22Rv1 (cell line): ENCODE measurements at regions not wholly inside any gene's neighbourhood (a gene's known extent, or its start where the extent isn't known, plus 50 kb on each side); places are given as distances from the start of the nearest gene placed in this dataset.

Experiments
- H3K27ac ChIP-seq: fragments of 450-650 bp; 2 replicates; pipeline ENCODE4 v1.5.1; 2017
- ZFX ChIP-seq: fragments of 450-650 bp; IDR thresholded peaks from 2 replicates; pipeline ENCODE4 v1.6.1; 2017; ENCODE audit warnings: antibody characterized with exemption, borderline replicate concordance
- TF ChIP-seq, protein P1 (sequence below): fragments of 450-650 bp; IDR thresholded peaks from 2 replicates; pipeline ENCODE4 v1.5.1; 2017; ENCODE audit warnings: mild to moderate bottlenecking

DNA sequence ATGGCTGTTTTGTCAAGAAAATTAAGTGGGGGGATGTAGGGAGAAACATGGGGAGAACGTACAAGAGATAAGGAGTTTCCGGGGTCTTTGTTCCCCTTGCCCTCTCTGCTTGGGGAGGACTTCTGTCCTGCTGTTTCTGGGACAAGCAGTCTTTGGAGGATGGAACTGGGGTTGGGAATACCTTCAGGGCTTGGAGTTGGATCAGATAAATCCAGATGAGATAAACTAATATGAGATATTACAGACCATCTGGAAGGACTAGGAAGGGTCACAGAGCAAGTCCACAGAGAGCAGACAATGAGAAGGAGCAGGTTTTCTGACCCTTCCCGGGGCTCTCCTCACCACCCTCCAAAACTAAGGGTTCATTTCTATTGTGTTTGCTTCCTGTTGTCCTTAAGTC is 237.5 kb downstream of the TSHZ3 start:
- H3K27ac ChIP-seq: no peak overlapping the region
- TF ChIP-seq ZFX: no peak
- TF ChIP-seq, protein P1, sequence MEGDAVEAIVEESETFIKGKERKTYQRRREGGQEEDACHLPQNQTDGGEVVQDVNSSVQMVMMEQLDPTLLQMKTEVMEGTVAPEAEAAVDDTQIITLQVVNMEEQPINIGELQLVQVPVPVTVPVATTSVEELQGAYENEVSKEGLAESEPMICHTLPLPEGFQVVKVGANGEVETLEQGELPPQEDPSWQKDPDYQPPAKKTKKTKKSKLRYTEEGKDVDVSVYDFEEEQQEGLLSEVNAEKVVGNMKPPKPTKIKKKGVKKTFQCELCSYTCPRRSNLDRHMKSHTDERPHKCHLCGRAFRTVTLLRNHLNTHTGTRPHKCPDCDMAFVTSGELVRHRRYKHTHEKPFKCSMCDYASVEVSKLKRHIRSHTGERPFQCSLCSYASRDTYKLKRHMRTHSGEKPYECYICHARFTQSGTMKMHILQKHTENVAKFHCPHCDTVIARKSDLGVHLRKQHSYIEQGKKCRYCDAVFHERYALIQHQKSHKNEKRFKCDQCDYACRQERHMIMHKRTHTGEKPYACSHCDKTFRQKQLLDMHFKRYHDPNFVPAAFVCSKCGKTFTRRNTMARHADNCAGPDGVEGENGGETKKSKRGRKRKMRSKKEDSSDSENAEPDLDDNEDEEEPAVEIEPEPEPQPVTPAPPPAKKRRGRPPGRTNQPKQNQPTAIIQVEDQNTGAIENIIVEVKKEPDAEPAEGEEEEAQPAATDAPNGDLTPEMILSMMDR: no peak

- H3K27ac ChIP-seq: no peak overlapping the region
- TF ChIP-seq ZFX: no peak
- TF ChIP-seq, protein P1: no peak
Measured at GRCh38 chr19:31110336-31110735, 238.9 kb downstream of the TSHZ3 start.

DNA sequence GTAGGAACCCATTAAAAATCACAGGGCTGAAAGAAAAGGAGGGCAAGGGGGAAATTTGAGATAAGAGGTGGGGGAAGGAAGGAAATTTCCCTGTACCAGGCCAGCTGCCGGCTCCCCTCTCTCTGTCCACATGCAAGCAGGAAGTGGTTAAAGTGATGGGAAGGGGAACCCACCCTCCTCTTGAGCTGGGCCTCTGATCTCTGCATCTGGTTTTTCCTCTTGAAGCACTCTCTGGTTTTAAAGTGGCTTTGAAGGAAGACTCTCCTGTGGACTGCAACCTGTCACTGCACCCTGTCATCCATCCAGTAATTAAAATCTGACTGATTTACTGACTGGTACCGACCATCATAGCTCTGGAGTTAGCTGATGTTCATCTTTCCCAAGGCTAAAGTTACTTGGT is 239.6 kb downstream of the TSHZ3 start:
- H3K27ac ChIP-seq: no peak overlapping the region
- TF ChIP-seq ZFX: no peak
- TF ChIP-seq, protein P1: no peak

DNA sequence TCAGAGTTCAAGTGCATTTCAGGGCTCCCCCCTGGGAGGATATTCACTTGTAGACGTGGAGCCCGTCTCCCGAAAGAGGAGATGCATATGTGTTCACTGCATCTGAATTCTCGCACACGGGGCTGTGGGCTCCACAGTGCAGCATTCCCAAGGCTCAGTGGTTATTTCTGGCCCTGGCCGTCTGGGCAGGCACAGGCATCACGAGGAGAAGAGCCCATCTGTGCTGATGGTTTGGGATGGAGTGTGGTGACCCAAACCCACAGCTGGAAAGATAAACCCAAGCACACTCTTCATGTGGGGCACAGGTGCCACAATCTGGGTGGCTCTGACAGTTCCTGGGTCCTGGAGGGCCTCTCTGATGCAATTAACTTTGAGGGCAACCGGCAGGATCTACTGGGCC is 242.1 kb downstream of the TSHZ3 start:
- no peak for TF ChIP-seq ZFX
- TF ChIP-seq, protein P1: no peak
- H3K27ac ChIP-seq: no peak overlapping the region

GRCh38 chr19:31105761-31106160 is 243.5 kb downstream of the TSHZ3 start:
- TF ChIP-seq ZFX: no peak
- TF ChIP-seq, protein P1: no peak
- H3K27ac ChIP-seq: no peak overlapping the region

DNA sequence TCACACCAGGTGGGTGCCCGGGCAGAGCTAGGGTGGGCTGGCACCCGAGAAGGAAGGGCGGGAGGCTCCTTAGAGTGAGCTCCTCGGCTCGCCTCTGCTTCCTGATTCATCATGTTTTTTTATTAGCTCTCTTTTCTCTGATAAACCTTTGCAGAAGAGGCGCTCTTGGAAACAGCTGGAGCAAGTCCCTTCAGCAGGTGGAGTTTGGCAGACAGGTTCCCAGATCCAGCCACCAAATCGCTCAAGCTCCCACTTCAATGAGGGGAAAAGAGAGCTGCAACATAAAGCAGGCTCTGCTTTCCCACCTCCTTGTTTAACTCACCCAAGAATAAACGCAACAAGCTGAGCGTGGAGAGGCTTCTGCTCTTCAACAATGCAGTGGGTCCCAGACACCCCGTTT is 244.8 kb downstream of the TSHZ3 start:
- H3K27ac ChIP-seq: no peak overlapping the region
- no peak for TF ChIP-seq ZFX
- TF ChIP-seq, protein P1: no peak

DNA sequence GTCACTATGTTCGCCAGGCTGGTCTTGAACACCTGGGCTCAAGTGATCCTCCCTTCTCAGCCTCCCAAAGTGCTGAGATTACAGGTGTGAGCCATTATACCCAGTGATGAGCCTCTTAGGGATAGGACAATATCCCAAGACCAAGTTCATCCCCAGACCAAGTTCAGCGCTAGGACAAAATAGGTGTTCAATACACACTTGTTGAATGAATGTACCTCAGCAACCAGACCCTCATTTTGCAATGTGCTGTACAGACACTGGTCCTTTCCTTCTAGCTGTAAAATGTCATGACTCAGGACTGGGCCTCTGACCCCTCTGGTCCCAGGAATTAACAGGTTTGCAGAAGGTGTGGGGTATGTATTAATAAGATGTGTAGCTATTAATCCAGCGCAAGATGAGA is 246.0 kb downstream of the TSHZ3 start:
- no peak for TF ChIP-seq ZFX
- TF ChIP-seq, protein P1: no peak
- no peak overlapping the region for H3K27ac ChIP-seq

DNA sequence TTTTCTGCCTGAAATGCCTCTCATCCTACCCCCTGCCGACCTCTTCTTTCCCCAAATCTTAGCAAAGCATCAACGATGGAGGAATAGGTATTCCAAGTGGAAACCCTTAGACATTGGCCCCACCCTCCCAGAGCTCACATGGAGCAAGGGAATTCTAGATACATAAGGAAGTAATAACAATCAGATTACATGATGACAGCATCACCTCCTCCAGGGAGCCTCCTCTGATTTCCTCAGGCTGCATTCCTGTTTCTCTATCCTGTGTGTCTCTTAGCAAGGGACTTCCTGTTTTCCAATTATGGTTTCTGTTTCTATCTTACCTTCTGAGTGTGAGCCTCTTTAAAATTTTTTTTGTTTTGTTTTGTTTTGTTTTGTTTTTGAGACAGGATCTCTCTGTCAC is 246.6 kb downstream of the TSHZ3 start:
- no peak overlapping the region for H3K27ac ChIP-seq
- no peak for TF ChIP-seq ZFX
- TF ChIP-seq, protein P1: no peak
